ENCODE measurements at regions not wholly inside any gene's neighbourhood (a gene's known extent, or its start where the extent isn't known, plus 50 kb on each side); places are given as distances from the start of the nearest gene placed in this dataset.

GRCh38 chr7:138345567-138345966 lies 114.5 kb upstream of the TRIM24 start:
- no peaks in the 10 kb centered on the region for H3K27me3 ChIP-seq
- H3K4me1 ChIP-seq: no peaks in the 10 kb centered on the region
- no peak overlapping the region for H3K4me3 ChIP-seq
- DNase-seq: no peak
- no peaks in the 10 kb centered on the region for H3K36me3 ChIP-seq
- 50% methylated on average over 3 of the region's 3 CpGs for WGBS, 2 donors
- TF ChIP-seq CTCF (IDR thresholded peaks at IDR 0.05) (no peak), POLR2A (IDR thresholded peaks at IDR 0.05) (no peak)
- no peak overlapping the region for H3K27ac ChIP-seq
- intact Hi-C loops (cut with DNase I): no loop called here
- peaks cover 0 to 34% (median 13%) of the 10 kb centered on the region in 3 donors for H3K9me3 ChIP-seq

- H3K27ac ChIP-seq: no peak overlapping the region
- 75 to 89% methylated on average over 2 of the region's 2 CpGs for WGBS, 2 donors
- no peaks in the 10 kb centered on the region for H3K27me3 ChIP-seq
- intact Hi-C loops (cut with DNase I): no loop called here
- H3K4me3 ChIP-seq: no peak overlapping the region
- H3K36me3 ChIP-seq: no peaks in the 10 kb centered on the region
- TF ChIP-seq POLR2A (IDR thresholded peaks at IDR 0.05) (no peak), CTCF (IDR thresholded peaks at IDR 0.05) (no peak)
- DNase-seq: no peak
- H3K4me1 ChIP-seq: no peaks in the 10 kb centered on the region
- H3K9me3 ChIP-seq: peaks cover 0 to 39% (median 13%) of the 10 kb centered on the region in 3 donors
Observed at GRCh38 chr7:138346975-138347374, 113.1 kb upstream of the TRIM24 start.

- TF ChIP-seq POLR2A (IDR thresholded peaks at IDR 0.05): no peak
- no peak for TF ChIP-seq CTCF (IDR thresholded peaks at IDR 0.05)
- Histone ChIP-seq H3K36me3 (no peaks in the 10 kb centered on the region), H3K27me3 (no peaks in the 10 kb centered on the region), H3K4me3 (no peak overlapping the region), H3K4me1 (no peaks in the 10 kb centered on the region), H3K27ac (no peak overlapping the region), H3K9me3 (peaks cover 0 to 33% (median 10%) of the 10 kb centered on the region in 3 donors)
- 78 to 85% methylated on average over 6 of the region's 6 CpGs for WGBS, 2 donors
- no peak for DNase-seq
- intact Hi-C loops (cut with DNase I): no loop called here
Observed at GRCh38 chr7:138349841-138350700, 110.0 kb upstream of the TRIM24 start.

GRCh38 chr7:138350701-138351357 lies 109.2 kb upstream of the TRIM24 start:
- TF ChIP-seq POLR2A (IDR thresholded peaks at IDR 0.05) (no peak), CTCF (IDR thresholded peaks at IDR 0.05) (no peak)
- H3K27me3 ChIP-seq: no peaks in the 10 kb centered on the region
- DNase-seq: no peak
- H3K4me3 ChIP-seq: no peak overlapping the region
- WGBS, 2 donors: 60 to 84% methylated on average over 2 of the region's 2 CpGs
- no peaks in the 10 kb centered on the region for H3K36me3 ChIP-seq
- intact Hi-C loops (cut with DNase I): no loop called here
- no peak overlapping the region for H3K27ac ChIP-seq
- peaks cover 0 to 25% (median 5%) of the 10 kb centered on the region in 3 donors for H3K9me3 ChIP-seq
- no peaks in the 10 kb centered on the region for H3K4me1 ChIP-seq

All from esophagus squamous epithelium (tissue), 5 donors.